ENCODE measurements at regions not wholly inside any gene's neighbourhood (a gene's known extent, or its start where the extent isn't known, plus 50 kb on each side); places are given as distances from the start of the nearest gene placed in this dataset.
"Not testable (repeated sequence)": the region's sequence is repeated elsewhere in the genome, so short reads cannot be mapped to it uniquely, and the experiment has no call there.

- DNase-seq = no peak
Observed at GRCh38 chr7:68336594-68336993, 1261.7 kb upstream of the AUTS2 start.

GRCh38 chr7:68348401-68348800 is 1249.9 kb upstream of the AUTS2 start:
- no peak for DNase-seq

GRCh38 chr7:68362745-68363518 is 1235.3 kb upstream of the AUTS2 start:
- no peak for DNase-seq

DNA sequence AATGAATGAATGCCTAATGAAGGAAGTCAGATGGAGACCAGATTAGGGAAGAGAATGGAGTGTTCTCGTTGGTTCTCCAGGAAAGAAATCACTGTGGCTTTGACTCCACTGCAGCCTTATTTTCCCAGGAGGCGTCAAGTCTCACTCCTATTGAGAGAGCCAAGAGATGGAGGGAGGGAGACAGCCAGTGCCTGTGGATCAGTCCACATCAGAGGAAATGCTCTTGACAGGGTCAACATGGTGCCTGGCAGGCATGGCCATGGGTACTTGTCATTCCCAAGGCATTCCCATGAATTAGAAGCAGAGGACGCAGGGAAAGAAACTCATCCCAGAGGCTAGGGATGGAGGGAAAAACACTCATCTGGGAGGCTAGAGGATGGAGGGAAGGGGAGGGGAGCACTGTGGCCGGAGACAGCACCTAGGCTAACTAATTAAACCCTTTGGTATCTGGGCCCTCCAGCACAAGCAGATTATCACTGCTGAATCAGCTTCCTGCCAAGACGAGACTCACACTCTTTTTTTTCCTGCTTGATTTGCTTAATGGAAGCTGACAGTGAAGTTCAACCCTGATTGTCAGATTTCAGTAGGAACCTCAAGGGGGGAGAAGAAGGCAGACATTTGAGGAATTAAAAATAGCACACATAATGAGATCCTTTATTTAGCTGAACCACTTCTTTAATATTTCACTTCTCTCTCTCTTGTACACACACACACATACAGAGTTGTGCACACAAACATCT is 1233.2 kb upstream of the AUTS2 start:
- DNase-seq = no peak

GRCh38 chr7:68371985-68372384 is 1226.3 kb upstream of the AUTS2 start:
- no peak for DNase-seq

- DNase-seq = no peak
Observed at GRCh38 chr7:68376131-68376661, 1222.1 kb upstream of the AUTS2 start.

- DNase-seq = no peak
Observed at GRCh38 chr7:68381731-68382130, 1216.5 kb upstream of the AUTS2 start.

DNA sequence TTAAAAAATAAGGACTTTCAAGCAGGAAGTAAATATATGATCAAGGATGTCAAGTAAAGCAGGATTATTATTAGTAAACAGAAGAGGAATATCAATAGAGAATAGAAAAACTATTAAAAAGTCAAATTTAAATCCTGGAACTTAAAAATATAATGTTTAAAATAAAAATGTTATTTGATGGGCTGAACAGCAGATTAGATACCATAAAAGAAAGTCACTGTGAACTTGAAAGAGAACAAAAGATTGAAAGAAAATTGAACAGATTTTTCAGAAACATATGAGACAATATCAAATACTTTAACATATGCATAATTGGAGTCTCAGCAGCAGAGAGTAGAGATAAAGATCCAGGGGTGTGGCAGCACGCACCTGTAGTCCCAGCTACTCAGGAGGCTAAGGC is 1213.7 kb upstream of the AUTS2 start:
- no peak for DNase-seq

- no peak for DNase-seq
Observed at GRCh38 chr7:68393051-68393450, 1205.2 kb upstream of the AUTS2 start.

DNA sequence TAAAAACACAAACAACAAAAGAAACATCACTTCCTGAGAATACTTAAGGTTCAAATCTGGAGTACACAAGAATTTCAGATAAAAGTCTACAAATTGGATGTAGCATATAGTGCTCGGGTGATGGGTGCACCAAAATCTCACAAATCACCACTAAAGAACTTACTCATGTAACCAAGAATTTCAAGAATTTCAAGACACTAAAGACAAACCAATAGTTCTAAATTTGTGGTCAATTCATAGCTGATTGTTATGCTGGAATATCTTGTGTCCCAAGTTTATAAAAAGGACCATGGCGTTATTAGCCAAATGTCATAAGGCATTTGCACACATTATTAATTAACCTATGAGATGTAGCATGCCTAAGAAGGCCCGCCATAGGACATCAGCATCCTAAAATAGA is 1204.1 kb upstream of the AUTS2 start:
- DNase-seq = no peak

DNA sequence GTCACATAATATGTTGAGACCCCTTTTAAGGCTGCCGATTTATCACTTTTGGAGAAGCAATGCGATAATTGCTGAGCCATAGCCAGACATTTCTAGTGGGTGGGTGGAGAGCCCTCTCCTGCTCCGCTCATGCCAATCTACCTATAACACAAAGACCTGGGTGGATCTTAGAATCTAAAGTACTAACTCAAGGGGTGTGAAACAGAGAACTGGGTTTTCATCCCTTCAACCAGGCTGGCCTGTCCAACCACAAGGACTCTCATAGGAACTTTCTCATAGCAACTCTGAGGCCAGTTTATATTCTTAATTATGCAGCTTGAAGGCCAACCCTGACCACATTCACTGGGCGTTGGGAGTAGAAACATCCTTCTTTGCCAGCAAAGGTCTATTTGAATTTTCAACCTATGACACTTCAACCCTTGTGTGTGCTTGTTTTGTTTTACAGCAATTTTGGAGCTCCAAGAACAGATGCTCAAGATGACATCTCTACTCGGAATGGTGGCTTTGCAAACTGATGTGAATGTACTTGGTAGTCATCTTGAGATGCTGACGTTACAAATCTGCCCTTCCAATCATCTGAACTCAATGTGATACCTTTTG is 1198.2 kb upstream of the AUTS2 start:
- no peak for DNase-seq

DNA sequence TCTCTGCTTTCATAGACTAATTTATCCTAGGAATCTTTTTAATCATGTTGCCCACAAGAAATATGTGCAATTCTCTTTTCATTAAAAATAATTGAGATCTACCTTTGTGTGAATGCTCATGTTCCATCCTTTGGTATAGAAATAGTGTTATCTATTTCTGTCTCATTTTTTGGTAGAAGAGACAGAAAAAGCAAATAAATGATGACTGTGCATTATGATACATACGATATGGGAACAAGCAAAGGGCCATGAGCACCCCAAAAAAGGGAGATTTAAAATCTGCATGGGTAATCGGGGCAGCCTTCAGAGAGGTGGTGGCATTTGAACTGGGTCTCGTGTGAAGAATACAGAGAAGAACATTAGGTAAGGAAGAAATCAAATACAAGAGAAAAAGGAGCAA is 1197.5 kb upstream of the AUTS2 start:
- DNase-seq = no peak

DNA sequence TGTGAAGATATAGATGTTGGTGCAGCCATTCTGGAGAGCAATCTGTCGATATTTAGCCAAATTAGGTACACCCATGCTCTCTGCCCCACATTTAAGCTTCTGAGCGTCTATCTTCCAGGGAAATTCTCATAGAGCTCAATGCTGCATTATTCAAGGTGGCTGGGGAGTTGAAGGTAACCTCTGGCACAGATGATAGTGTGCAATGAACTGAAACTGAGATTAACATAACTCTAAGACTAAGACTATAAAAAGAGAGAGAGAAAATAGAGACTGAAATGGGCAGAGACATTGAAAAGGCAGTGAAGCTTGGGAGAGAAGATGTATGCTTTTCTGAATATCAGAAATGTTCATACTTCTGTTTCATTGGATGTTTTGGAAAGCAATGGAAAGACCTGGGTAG is 1197.0 kb upstream of the AUTS2 start:
- no peak for DNase-seq

DNA sequence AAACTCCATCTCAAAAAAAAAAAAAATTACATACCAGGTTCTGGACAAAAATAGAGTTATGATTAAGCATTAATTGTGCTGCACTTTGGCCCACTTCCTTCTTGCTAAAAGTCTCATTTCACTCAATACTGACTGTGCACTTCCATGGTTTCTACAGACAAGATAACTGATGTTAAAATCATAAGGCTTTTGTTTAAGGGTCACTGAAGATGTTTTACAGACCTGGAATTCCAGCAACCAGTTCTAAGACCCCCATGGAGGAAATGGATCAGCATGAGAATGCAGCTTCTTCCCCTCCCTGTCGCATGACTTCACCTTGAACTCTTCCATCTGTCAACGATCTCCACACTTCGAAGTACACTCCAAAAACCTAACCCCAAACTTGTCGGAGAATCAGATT is 1191.8 kb upstream of the AUTS2 start:
- DNase-seq = no peak

GRCh38 chr7:68407460-68407859 is 1190.8 kb upstream of the AUTS2 start:
- DNase-seq = no peak

DNA sequence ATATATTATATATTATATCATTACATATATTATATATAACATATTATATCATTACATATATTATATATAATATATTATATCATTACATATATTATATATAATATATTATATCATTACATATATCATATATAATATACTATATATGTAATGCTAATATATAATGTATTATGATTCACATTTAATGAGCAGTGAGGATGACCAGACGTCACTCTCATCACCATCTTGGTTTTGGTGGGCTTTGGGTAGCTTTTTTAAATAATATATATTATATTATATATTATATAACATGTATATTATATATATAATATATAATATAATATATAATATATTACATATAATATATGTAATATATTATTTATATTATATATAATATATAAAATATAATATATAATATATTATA is 1189.4 kb upstream of the AUTS2 start:
- DNase-seq = no peak

DNA sequence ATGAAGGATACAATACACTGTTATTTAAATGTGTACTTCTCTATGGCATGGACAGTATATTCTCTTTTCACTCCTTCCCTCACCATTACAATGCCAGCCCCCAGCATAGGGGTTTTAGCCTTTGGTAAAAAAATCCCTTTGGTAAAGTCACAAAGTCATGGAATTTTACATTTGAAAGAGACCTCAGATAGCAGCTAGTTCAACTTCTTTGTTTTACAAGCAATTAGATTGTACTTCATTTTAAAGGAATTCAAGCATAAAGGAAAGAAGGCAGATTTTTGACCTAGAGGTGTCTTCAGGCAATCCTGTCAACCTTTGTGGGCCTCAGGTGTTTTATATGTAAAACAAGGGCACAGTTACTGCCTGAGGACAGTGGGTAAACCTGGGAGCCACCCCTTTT is 1188.4 kb upstream of the AUTS2 start:
- no peak for DNase-seq

- DNase-seq = not testable (repeated sequence)
Observed at GRCh38 chr7:68410693-68411092, 1187.6 kb upstream of the AUTS2 start.

DNA sequence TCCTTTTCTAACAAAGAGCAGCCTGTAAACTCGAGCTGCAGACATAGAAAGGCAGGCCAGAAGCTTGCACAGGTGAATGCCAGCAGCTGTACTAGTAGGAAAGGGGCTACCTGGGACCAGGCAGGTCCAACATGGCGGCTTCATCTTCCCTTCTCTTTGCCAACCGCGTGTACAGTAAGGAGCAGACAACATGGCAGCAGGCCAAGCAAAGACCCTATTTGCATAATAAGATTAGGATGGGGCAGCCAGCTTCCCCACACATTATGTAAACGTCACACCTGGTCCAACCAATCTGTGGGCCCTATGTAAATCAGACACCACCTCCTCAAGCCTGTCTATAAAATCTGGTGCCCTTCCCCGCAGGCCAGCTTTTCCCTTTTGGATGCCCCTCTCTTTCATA is 1186.5 kb upstream of the AUTS2 start:
- DNase-seq = no peak

- DNase-seq = no peak
Observed at GRCh38 chr7:68414631-68415425, 1183.4 kb upstream of the AUTS2 start.

GRCh38 chr7:68417002-68417401 is 1181.3 kb upstream of the AUTS2 start:
- no peak for DNase-seq

- no peak for DNase-seq
Observed at GRCh38 chr7:68417659-68418058, 1180.6 kb upstream of the AUTS2 start.

Data from activated T-cell treated with anti-CD3 and anti-CD28 coated beads for 4 hours (primary cell).